SIG-M5 treated with dmso at 0.1 percent for 504 hours (cell line): ENCODE measurements at regions not wholly inside any gene's neighbourhood (a gene's known extent, or its start where the extent isn't known, plus 50 kb on each side); places are given as distances from the start of the nearest gene placed in this dataset.
"Not testable (repeated sequence)": the region's sequence is repeated elsewhere in the genome, so short reads cannot be mapped to it uniquely, and the experiment has no call there.

ENCODE experiments used
- DNase-seq: peaks from one replicate; lab custom pipeline; 2025; ENCODE audit not compliant: unreplicated experiment; lab: John Stamatoyannopoulos, UW

DNA sequence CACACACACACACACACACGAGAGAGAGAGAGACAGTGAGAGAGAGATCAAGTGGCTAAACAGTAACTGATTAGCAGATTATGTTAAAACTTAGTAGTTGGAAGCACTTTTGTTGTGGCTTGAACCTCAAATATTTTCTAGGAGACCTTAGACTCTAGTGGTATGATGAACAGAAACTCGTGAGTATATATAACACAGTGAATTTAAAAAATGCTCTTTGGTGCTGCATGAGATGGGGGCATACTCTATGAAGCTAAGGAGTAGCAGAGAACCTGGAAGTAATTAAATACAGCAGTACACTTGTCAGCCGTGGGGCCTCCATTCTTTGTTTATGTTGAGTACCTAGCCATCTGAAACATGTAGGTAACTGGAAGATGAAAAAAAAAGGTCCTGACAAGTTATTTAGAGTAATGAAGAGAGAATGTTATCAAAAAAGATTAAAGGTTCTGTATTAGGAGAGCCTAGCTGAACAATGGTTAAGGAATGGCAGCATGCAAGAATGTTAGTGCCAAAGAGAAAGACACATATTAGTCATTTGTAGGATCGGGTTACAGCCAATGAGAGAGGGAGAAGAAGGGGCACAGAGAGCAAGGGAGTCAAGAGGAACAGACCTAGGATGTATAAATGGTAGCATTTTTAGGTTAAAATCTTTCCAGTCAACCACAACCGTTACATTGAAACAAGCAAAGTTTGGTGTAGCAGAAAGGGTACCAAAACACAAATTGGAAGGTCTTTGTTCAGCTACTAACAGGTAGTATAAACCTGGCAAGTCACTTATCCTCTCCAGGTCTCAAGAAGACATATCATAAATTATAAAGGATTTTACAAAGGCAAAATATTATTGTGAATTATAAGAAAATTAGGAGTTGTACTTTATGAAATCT, 316.7 kb upstream of the DIPK2B start:
- no peak for DNase-seq

DNA sequence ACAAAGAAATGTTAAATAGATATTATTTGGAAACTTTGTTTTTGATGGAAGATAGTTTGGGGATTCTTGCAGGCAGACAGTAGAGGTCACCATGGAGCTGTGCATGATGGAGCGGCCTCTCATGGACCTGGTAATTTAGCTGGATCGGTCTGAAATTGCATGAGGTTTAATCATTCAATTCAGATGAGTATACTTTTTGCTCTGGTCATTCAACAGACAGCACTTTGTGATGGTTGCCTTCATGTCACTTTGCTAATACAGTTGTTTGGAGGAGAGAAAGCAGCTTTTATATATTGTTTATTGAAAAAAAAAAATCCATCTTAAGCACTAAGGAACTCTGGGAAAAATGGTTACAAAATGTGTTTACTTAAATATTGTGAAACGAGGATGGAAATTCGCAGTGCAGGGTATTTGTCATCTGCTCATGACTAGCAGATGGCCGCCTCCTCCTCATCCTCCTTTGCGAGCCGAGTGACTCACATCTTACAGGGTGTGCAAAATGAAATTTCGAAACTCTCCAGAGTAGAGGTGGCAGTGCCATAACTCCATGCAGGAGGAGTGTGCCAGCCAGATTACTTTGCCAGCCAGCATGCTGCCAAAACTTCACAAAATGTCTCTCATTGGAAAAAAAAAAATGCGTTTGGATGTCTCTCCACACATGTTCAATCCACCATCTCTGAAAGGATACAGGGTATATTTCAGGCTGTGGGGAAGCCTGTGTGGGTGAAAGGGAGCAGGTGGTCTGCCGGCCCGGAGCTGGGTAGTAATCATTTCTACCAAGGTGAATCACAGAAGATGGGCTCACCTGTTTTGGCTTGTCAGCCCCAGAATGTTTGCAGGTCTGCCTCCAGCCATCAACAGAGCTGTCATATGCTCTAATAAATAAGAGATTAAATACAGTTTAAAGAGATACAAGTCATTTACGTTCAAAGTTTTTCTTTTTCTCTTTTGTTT, 314.9 kb upstream of the DIPK2B start:
- peak; percentile 81 for DNase-seq

DNA sequence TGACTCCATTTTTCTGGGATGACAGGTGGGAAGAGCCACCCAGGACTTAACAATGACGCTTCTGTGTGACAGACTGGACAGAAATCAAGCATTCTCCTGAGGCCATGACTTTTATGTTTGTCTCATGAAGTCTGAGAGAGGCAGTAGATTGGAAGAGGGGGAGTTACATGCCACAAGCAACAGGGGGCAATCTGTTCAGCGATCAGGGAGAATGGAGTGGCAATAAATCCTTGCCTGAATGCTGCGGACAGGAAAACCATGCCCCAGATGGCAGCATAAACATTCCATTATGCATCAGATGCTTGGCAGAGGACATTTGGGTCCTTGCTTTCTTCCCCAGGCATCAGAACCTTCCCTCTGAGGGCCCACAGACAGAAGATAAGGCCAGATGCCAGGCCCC, 312.4 kb upstream of the DIPK2B start:
- DNase-seq = no peak

DNA sequence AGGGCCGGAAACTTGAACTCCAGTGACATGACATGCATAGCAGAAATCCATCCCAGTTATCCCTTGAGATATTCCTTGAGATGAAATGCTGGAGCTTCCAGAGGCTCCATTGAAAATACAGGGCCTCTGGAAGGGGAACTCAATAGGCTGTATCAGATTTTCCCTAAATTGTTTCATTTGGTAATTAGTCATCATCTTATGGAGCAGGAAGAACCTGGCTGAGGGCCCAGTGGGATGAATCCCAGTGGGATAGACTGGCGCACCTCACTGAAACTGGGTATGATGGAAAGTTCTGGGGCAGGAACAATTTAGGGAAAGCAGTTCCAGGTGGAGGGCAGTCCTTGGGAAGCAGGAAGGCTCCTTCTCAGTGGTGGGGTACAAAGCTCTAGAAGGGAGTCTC, 307.8 kb upstream of the DIPK2B start:
- no peak for DNase-seq

DNA sequence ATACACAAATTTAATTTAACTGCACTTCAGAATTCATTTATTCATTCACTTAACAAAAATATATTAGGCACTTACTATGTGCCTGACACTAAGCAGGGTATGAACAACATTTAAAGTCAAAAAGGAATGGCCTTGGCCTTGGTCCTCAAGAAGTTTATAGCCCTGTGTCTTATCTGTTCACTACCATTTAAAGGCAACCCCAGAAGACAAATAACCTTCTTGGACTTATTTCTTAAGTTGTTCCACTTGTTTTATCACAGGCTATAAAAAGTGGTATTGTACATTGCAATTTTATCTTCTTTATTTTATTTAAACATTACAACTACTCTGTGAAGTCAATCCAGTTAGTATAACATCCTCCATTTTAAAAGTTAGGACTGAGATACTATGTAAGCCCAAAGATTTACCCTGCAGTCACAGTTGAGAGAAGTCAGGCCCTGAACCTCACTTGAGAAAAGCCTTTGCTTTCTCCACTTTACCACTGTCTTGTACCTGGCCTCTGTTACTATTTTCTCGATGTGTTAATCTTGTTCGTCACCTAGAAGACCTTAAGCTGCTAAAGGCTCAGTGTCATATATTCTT, 305.6 kb upstream of the DIPK2B start:
- DNase-seq = no peak

DNA sequence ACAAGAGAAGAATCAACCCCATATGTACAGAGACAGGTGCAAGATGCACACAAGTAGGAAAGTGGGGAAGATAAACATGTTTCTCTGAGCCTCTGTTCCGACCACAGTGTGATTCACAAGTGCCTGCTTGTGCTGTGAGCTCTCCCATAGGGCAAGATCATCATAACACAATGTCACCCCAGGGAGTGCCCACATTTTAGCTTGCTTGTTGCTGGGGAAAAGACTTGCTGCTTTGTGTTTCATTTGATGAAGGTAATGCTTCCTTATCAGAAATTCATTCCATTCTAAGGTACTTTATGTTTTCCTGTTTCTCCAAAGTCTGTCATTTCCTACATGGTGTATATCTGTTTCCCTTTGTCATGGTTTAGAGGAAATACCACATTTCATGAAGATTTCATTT, 304.5 kb upstream of the DIPK2B start:
- no peak for DNase-seq

DNA sequence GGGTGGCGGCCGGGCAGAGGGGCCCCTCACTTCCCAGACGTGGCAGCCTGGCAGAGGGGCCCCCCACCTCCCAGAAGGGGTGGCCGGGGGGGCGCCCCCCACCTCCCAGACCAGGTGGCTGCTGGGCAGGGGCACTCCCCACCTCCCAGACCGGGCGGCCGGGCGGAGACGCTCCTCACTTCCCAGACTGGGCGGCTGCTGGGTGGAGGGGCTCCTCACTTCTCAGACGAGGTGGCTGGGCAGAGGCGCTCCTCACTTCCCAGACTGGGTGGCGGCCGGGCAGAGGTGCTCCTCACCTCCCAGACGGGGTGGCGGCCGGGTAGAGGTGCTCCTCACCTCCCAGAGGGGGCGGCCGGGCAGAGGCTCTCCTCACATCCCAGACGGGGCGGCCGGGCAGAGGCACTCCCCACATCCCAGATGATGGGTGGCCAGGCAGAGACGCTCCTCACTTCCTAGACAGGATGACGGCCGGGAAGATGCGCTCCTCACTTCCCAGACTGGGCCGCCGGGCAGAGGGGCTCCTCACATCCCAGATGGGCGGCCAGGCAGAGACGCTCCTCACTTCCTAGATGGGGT, 303.2 kb upstream of the DIPK2B start:
- not testable (repeated sequence) for DNase-seq

DNA sequence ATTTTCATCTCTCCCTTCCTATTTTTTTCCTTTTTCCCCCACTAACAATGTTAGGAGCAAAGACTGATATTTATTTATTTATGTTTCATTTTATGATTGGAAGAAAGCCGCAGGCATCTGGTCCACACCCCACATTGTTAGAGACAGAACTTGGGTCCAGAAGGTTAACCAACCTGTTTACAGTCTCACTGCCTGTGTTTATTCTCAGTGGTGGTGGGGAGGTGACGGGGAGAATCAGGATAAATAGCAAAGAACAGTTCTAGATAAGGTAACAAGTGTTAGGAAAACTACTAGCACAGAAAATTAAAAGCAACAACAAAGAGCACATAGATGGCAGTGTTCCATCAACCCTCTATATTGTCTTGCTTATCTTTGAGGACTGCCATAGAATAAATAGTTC, 301.7 kb upstream of the DIPK2B start:
- no peak for DNase-seq

DNA sequence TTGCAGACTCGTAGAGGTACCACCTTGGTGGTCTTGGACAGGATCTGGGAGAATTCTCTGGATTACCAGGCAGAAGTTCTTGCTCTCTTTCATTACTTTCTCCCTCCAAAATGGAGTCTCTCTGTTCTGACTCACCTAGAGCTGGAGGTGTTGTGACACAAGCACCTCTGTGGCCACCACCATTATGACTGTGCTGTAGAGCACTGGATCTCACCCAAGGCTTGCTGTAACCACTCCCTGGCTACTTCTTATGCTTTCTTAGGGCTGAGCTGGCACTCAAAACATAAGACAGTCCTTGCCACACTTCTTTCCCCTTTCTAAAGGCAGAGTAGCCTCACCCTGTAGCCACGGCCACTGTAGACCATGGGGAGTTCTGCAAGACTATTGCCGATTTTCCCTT, 296.6 kb upstream of the DIPK2B start:
- DNase-seq = no peak

DNA sequence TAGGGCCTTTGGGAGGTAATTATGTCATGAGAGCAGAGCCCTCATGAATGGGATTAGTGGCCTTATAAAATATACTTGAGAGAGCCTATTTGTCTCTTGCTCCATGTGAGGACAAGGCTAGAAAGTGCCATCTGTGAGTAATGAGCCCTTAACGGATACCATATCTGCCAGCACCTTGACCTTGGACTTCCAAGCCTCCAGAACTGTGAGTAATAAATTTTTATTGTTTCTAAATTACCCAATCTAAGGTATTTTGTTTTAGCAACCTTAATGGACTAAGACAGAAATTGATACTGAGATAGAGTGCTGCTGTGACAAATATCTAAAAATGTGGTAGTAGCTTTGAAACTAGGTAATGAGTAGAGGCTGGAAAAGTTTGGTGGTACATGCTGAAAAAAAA, 285.0 kb upstream of the DIPK2B start:
- no peak for DNase-seq

DNA sequence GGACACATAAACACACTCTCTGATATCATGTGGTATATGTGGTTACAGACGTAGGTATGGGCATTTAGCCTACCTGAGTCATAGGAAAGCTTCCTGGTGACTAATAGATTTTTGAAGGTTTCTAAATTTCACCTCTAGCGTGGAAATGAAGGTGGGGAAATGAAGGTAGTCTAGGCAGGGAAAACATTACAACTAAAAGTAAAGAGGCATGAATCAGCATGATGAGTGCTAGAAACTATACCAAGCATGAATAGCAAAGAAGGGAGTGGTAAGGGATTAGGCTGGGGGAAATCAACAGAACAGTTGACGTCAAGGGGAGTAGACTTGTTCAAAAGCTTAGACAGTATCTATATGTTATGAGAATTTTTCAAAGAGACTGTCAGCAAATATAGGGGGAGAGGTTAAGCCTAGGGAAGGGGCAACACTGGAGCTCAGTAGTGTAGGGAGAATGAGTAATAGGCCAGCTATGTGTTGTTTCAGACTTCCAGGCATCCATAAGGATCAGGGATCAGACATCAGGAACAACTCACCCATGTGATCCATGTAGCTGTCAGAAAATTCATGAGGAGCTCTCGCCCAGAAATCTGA, 279.3 kb upstream of the DIPK2B start:
- no peak for DNase-seq

DNA sequence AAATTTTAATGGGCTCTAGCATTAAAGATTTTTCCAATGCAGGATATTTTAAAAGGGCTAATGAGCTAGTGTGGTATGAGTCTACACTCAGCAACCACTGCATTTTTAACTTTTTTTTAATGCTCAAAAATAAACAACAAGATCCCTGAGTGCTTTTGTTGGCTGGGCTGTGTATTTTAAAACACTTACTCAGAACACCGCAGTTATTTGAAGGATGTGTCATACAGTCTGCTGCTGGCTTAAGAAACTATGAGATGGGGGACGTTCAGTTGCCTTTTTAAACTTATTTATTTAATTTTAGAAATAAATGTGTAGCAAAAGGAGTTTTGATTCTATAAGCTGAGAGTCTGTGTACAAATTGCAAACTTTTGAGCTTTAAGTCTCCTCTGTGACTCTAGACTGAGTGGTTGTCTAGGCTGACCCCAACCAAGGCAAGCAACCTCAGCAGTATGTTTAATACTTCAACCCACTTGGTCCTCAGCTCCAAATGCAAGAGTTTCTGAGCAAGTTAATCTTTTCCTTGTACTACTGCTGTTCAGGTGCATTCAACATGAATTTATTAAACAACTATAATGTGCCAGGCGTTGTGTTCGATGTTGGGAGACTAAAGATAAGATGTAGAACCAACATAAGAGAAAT, 278.6 kb upstream of the DIPK2B start:
- DNase-seq = no peak

DNA sequence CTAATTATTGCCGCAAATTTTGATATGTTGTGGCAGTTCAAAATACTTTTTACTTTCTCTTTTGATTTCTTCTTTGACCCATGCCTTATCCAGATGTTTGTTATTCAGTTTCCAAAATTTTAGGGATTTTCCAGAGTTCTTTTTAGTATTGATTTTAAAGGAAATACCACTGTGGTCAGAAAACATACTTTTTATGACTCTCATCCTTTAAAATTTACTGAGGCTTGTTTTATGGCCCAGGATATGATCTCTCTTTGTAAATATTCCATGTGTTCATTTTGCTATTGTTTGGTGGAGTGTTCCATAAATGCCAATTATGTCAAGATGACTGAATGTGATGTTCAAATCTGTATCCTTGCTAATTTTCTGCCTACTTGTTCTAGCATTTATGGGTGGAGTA, 272.3 kb upstream of the DIPK2B start:
- DNase-seq = no peak

DNA sequence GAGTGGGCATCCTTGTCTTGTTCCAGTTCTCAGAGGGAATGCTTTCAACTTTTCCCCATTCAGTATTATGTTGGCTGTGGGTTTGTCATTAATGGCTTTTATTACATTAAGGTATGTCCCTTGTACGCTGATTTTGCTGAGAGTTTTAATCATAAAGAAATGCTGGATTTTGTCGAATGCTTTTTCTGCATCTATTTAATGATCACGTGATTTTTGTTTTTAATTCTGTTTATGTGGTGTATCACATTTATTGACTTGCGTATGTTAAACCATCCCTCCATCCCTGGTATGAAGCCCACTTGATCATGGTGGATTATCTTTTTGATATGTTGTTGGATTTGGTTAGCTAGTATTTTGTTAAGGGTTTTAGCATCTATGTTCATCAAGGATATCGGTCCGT, 266.9 kb upstream of the DIPK2B start:
- not testable (repeated sequence) for DNase-seq

DNA sequence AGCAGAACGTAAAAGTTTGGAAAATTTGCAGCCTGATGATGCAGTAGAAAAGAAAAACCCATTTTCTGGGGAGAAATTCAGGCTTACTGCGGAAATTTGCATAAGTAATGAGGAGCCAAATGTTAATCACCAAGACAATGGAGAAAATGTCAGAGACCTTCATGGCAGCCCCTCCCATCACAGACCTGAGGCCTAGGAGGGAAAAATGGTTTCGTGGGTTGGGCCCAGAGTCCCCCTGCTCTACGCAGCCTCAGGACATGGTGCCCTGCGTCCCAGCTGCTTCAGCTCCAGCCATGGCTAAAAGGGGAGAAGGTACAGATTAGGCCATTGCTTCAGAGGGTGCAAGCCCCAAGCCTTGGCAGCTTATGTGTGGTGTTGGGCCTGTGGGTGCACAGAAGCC, 255.1 kb upstream of the DIPK2B start:
- DNase-seq = not testable (repeated sequence)

DNA sequence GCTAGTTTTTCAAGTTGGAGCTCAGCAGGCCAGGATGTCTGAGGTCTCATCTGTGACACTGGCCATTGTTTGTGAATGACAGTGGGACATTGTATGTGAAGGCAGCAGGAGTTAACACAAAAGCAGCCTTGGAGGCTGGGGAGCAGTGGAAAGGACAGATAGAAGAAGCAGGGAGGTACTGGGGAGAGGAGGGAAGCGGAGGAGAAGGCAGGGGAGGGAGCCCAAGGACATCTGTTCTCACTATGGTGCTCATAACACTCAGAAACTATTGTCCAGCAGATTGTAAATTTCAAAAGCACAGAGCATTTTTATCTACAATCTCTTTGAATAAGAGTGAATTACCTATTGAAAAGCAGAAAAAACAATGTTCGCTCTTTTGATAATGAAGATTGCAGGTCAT, 253.6 kb upstream of the DIPK2B start:
- DNase-seq = no peak

DNA sequence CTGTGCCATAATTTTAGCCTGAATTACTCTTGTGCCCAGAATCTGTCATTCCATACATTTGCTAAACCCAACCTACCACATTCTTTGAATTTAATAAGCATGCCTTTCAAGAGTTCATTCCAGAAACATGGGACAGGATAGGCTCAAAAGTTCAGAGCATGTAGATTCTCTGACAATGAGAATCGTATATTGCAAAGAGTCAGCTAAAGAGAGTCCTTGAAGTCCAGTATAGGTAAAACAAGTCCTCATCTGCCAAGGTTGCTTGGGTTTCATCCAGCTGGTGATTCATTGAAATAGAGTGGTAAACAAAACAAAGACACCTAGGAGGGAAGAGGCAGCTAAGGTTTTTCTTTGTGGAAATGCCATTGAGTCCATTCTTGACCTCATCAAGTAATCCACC, 249.3 kb upstream of the DIPK2B start:
- no peak for DNase-seq

DNA sequence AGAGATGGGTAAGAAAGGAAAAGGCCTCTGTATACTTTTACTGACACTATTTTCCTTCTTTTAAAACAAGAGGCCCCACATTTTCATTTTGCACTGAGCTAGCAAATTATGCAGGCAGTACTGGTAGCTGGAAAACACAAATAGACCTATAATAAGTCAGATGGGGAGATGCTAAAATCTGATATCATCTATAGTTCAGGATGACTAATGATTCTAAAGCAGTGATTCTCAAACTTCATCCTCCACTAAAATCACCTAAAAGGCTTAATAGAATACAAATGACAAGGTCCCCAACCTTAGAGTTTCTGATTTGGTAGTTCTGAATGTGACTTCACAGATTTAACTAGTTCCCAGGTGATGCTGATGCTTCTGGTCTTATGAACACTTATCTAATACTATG, 247.3 kb upstream of the DIPK2B start:
- no peak for DNase-seq

DNA sequence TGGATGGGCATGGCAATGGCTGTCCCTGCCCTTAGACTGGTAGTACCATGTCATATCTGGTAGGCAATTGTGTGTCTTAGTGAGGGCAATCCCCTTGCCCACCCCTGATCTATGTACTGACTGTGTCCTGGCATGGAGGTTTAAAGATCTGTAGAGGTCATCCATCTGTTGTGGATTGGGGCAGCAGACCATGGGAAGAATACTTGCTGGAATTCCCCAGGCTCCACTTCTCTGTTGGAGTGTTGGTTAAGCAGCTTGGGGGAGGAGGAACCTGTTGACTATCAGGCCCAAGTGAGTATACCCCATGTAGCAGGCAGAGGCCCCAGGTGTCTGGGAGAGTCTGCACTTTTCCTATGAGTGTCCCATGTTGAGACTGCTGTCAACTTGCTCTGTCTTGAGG, 246.7 kb upstream of the DIPK2B start:
- no peak for DNase-seq

DNA sequence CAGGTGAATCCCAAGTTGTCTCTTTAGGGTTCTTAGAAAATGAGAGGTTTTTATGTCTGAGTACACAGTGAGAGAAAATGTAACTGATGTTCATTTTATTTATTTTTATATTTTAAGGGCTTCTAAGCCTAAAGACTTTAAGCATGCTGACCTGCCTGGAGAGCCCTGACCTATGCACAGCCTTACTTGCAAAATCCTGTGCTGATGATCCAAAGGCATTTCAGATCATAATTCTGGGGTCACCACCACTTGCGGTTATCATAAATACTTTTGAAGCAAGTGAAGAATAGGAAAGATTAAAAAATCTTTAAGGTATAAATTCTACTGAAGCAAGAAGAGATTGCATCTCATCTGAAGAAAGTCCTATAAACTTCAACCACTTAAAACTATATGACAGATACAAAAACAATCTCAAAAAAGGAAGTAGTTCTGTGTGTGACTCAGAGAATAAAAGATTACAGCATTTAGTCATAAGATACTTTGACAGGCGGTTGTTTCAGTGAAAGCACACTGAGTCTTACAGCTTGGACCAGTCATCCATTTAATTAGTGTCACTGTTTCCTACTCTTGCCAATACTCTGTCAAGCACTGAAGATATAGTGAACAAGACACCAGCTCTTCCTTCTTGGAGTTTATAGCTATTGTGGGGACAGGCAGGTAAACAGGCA, 245.2 kb upstream of the DIPK2B start:
- peak; percentile 27 for DNase-seq
